ENCODE measurements at regions not wholly inside any gene's neighbourhood (a gene's known extent, or its start where the extent isn't known, plus 50 kb on each side); places are given as distances from the start of the nearest gene placed in this dataset.

DNA sequence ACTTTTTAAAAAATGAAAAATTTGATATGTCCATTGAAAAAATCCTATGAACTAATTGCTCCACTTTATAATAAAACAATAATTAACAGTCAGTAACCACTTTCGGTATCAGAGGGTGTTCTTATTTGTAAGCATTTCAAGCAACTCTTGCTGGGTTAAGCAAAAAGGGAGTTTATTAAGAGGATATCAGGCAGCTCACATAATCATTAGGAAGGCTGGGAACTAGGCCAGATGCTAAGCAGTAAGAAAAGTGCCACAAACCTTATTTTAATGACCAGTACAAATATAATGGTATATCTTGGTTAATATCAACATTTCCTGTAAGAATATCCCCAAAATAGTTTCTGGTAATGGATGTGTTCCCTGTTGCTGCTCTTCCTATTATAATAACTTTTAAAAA, 2618.3 kb upstream of the PCDH20 start:
- Histone ChIP-seq H3K79me2 (no peaks in the 10 kb centered on the region), H3K9me3 (ENCODE audit: control insufficient read depth, low read length) (no peaks in the 10 kb centered on the region), H2AFZ (no peak overlapping the region), H3K4me1 (no peaks in the 10 kb centered on the region), H3K27me3 (ENCODE audit: control insufficient read depth, insufficient read depth, low read length) (no peaks in the 10 kb centered on the region), H3K4me3 (ENCODE audit: low read depth, low read length) (no peak overlapping the region), H3K36me3 (ENCODE audit: control insufficient read depth, insufficient read depth, low read length) (no peaks in the 10 kb centered on the region), H3K4me2 (ENCODE audit: low read length) (no peak overlapping the region), H3K27ac (no peak overlapping the region), H3K9ac (no peak overlapping the region)
- TF ChIP-seq, protein P1, sequence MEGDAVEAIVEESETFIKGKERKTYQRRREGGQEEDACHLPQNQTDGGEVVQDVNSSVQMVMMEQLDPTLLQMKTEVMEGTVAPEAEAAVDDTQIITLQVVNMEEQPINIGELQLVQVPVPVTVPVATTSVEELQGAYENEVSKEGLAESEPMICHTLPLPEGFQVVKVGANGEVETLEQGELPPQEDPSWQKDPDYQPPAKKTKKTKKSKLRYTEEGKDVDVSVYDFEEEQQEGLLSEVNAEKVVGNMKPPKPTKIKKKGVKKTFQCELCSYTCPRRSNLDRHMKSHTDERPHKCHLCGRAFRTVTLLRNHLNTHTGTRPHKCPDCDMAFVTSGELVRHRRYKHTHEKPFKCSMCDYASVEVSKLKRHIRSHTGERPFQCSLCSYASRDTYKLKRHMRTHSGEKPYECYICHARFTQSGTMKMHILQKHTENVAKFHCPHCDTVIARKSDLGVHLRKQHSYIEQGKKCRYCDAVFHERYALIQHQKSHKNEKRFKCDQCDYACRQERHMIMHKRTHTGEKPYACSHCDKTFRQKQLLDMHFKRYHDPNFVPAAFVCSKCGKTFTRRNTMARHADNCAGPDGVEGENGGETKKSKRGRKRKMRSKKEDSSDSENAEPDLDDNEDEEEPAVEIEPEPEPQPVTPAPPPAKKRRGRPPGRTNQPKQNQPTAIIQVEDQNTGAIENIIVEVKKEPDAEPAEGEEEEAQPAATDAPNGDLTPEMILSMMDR (IDR thresholded peaks at IDR 0.05), result no peak

DNA sequence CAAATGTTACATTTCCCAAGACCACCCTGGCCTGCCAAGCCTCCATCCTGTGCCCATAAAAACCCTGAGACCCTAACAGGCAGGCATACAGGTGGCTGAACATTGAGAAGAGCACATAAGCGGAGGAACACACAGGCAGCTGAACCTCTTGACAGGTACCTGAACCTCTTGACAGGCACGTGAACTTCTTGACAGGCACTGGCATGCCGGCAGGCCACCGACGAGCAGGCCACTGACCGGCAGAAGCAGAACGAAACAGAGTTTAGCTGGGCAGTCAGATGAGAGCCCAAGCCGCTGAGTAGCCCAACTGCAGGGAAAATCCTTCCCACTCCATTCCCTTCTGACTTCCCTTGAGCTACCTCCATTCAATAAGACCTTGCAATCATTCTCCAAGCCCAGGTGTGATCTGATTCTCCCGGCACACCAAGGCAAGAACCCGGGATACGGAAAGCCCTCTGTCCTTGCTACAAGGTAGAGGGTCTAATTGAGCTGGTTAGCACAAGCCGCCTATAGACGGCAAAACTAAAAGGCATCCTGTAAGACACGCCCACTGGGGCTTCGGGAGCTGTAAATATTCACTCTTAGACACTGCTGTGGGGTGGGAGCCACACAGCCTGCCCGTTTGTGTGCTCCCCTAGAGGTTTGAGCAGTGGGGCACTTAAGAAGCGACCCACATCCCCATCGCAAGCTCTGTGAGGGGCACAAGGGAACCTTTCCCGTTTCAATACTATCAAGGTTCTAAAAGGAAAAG, 2613.9 kb upstream of the PCDH20 start:
- Histone ChIP-seq H3K36me3 (ENCODE audit: control insufficient read depth, insufficient read depth, low read length) (no peaks in the 10 kb centered on the region), H2AFZ (no peak overlapping the region), H3K4me1 (no peaks in the 10 kb centered on the region), H3K9me3 (ENCODE audit: control insufficient read depth, low read length) (no peaks in the 10 kb centered on the region), H3K4me2 (ENCODE audit: low read length) (no peak overlapping the region), H3K4me3 (ENCODE audit: low read depth, low read length) (no peak overlapping the region), H3K9ac (no peak overlapping the region), H3K27ac (no peak overlapping the region), H3K79me2 (no peaks in the 10 kb centered on the region), H3K27me3 (ENCODE audit: control insufficient read depth, insufficient read depth, low read length) (no peaks in the 10 kb centered on the region)
- TF ChIP-seq, protein P1 (IDR thresholded peaks at IDR 0.05), result no peak

DNA sequence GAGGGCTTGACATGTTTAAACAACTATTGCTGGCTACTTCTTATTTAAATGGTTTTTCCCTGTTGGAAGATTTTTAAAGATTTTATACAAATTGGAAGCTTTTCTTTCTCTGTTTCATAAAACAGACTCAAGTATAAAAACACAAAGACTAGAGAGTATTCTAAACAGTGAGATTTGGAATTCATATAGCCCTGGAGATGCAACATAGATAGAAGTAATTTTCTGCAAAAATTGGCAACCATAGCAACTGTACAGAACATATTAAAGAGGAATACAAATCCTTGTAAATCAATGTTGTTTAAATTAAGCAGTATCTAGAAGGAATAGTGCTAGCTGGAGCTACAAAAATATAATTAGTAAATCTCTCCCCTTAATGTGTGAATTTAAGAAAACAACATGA, 2612.9 kb upstream of the PCDH20 start:
- Histone ChIP-seq H3K36me3 (ENCODE audit: control insufficient read depth, insufficient read depth, low read length) (no peaks in the 10 kb centered on the region), H3K79me2 (no peaks in the 10 kb centered on the region), H3K4me2 (ENCODE audit: low read length) (no peak overlapping the region), H3K9ac (no peak overlapping the region), H3K9me3 (ENCODE audit: control insufficient read depth, low read length) (no peaks in the 10 kb centered on the region), H3K27ac (no peak overlapping the region), H3K27me3 (ENCODE audit: control insufficient read depth, insufficient read depth, low read length) (no peaks in the 10 kb centered on the region), H3K4me1 (no peaks in the 10 kb centered on the region), H2AFZ (no peak overlapping the region), H3K4me3 (ENCODE audit: low read depth, low read length) (no peak overlapping the region)
- TF ChIP-seq, protein P1 (IDR thresholded peaks at IDR 0.05), result no peak

DNA sequence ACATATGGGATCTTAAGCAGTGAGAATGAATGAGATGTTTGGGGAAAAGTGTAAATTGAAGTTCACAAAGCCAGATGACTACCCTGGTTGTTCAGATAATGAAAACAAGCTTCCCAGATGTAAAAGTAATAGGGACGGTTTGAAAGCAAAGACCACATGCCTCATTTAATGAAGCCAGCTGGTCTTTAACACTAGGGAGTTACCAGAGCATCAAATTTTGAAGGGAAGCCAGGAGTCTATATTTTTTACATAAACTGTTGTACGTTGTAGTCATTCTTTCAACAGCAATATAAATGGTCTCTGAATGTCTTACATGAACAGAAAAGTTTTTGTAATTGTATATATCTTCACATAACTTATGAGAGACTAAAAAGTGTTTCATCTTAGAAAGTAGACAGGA, 2604.5 kb upstream of the PCDH20 start:
- Histone ChIP-seq H3K36me3 (ENCODE audit: control insufficient read depth, insufficient read depth, low read length) (no peaks in the 10 kb centered on the region), H3K9ac (no peak overlapping the region), H3K9me3 (ENCODE audit: control insufficient read depth, low read length) (no peaks in the 10 kb centered on the region), H3K27ac (no peak overlapping the region), H3K27me3 (ENCODE audit: control insufficient read depth, insufficient read depth, low read length) (no peaks in the 10 kb centered on the region), H2AFZ (no peak overlapping the region), H3K4me2 (ENCODE audit: low read length) (no peak overlapping the region), H3K4me3 (ENCODE audit: low read depth, low read length) (no peak overlapping the region), H3K79me2 (no peaks in the 10 kb centered on the region), H3K4me1 (no peaks in the 10 kb centered on the region)
- TF ChIP-seq, protein P1 (IDR thresholded peaks at IDR 0.05), result no peak

DNA sequence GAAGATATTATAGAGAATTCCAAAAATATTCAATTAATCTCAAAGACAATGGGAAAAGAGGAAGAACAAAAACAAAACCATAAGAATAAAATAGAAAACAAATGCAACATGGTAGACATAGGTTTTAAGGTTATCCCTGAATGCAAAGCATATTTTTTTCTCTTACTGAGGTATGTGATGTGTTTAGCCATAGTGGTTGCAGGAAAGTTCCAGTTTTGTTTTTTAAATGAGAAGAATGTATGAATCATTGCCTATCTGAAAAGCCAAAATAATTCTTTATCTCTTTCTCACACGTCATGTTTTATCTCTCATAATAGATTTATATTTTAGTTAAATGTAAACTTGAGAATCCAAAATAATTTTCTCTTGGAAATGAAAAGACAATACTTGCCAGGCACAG, 2591.7 kb upstream of the PCDH20 start:
- Histone ChIP-seq H3K9me3 (ENCODE audit: control insufficient read depth, low read length) (no peaks in the 10 kb centered on the region), H3K4me2 (ENCODE audit: low read length) (no peak overlapping the region), H3K27ac (no peak overlapping the region), H3K36me3 (ENCODE audit: control insufficient read depth, insufficient read depth, low read length) (no peaks in the 10 kb centered on the region), H3K4me1 (no peaks in the 10 kb centered on the region), H3K79me2 (no peaks in the 10 kb centered on the region), H3K4me3 (ENCODE audit: low read depth, low read length) (no peak overlapping the region), H3K9ac (no peak overlapping the region), H3K27me3 (ENCODE audit: control insufficient read depth, insufficient read depth, low read length) (no peaks in the 10 kb centered on the region), H2AFZ (no peak overlapping the region)
- TF ChIP-seq, protein P1 (IDR thresholded peaks at IDR 0.05), result no peak

All from parathyroid adenoma (tissue), 2 donors.